GM23338 (cell line): ENCODE measurements at regions not wholly inside any gene's neighbourhood (a gene's known extent, or its start where the extent isn't known, plus 50 kb on each side); places are given as distances from the start of the nearest gene placed in this dataset.

Source experiments
- ATAC-seq: fragments of 200-7000 bp; cut with Tn5 transposase; 3 replicates; pipeline ENCODE4 v1.9.1; 2020
- DNase-seq: peaks from one replicate; pipeline ENCODE4 v3.0.0-alpha.2; 2015; ENCODE audit warnings: low spot score
- H2AFZ ChIP-seq: fragments of 200-600 bp; sonication (generic); 2 replicates; pipeline ENCODE4 v1.8.0; 2016; ENCODE audit warnings: antibody characterized with exemption, mild to moderate bottlenecking, moderate library complexity
- H3F3A ChIP-seq: fragments of 200-600 bp; sonication (generic); replicated peaks from 2 replicates; pipeline ENCODE4 v1.8.0; 2017; ENCODE audit warnings: antibody characterized with exemption, mixed run types, low read depth
- H3K27ac ChIP-seq: fragments of 200-600 bp; sonication (generic); 2 replicates; pipeline ENCODE4 v1.6.1; 2016; ENCODE audit warnings: low read depth
- H3K27me3 ChIP-seq: fragments of 200-600 bp; sonication (generic); 2 replicates; pipeline ENCODE4 v1.8.0; 2016; ENCODE audit warnings: mild to moderate bottlenecking, mixed run types, moderate library complexity; ENCODE audit not compliant: insufficient read depth
- H3K36me3 ChIP-seq: fragments of 200-600 bp; sonication (generic); 2 replicates; pipeline ENCODE4 v1.8.0; 2016; ENCODE audit warnings: mild to moderate bottlenecking; ENCODE audit not compliant: insufficient read depth
- H3K4me1 ChIP-seq: fragments of 200-600 bp; sonication (generic); 2 replicates; pipeline ENCODE4 v1.8.0; 2016; ENCODE audit warnings: mild to moderate bottlenecking, moderate library complexity; ENCODE audit not compliant: insufficient read depth
- H3K4me2 ChIP-seq: fragments of 200-600 bp; sonication (generic); 2 replicates; pipeline ENCODE4 v1.7.1; 2017; ENCODE audit warnings: mixed run types
- H3K4me3 ChIP-seq: fragments of 200-600 bp; sonication (generic); 2 replicates; pipeline ENCODE4 v1.6.1; 2016; ENCODE audit warnings: mixed run types
- H3K79me2 ChIP-seq: fragments of 200-600 bp; sonication (generic); replicated peaks from 2 replicates; pipeline ENCODE4 v1.8.0; 2017; ENCODE audit warnings: mild to moderate bottlenecking; ENCODE audit not compliant: insufficient read depth
- H3K9me2 ChIP-seq: fragments of 200-600 bp; sonication (generic); 2 replicates; pipeline ENCODE4 v1.8.0; 2017; ENCODE audit not compliant: insufficient read depth
- H4K20me1 ChIP-seq: fragments of 200-600 bp; sonication (generic); replicated peaks from 2 replicates; pipeline ENCODE4 v1.8.0; 2017; ENCODE audit warnings: mild to moderate bottlenecking; ENCODE audit not compliant: insufficient read depth
- H3K27ac Mint-ChIP-seq: 2 replicates; pipeline ENCODE4 v1.8.0; 2020; ENCODE audit warnings: inconsistent platforms, mild to moderate bottlenecking, moderate library complexity, mixed read lengths
- H3K27me3 Mint-ChIP-seq: 3 replicates; pipeline ENCODE4 v1.8.0; 2022; ENCODE audit warnings: low read depth, mild to moderate bottlenecking, moderate library complexity, mixed read lengths, inconsistent platforms; ENCODE audit not compliant: insufficient read depth, poor library complexity
- H3K36me3 Mint-ChIP-seq: 3 replicates; pipeline ENCODE4 v1.8.0; 2021; ENCODE audit warnings: low read depth, mild to moderate bottlenecking, inconsistent platforms, moderate library complexity, mixed read lengths
- H3K4me1 Mint-ChIP-seq: 3 replicates; pipeline ENCODE4 v1.8.0; 2020; ENCODE audit warnings: mild to moderate bottlenecking, inconsistent platforms, mixed read lengths
- H3K4me3 Mint-ChIP-seq: 3 replicates; pipeline ENCODE4 v1.8.0; 2021; ENCODE audit warnings: moderate library complexity, mild to moderate bottlenecking, inconsistent platforms, mixed read lengths
- H3K9me3 Mint-ChIP-seq: 3 replicates; pipeline ENCODE4 v1.8.0; 2020; ENCODE audit warnings: moderate library complexity, mild to moderate bottlenecking, inconsistent platforms, mixed read lengths
- CREB1 ChIP-seq: fragments of 250-450 bp; sonication (Bioruptor Pico); IDR thresholded peaks from 2 replicates; pipeline ENCODE4 v1.5.0; 2020; ENCODE audit warnings: low read depth, mild to moderate bottlenecking, moderate library complexity
- CTCF ChIP-seq, 2 experiments: fragments of 200-600 bp in 1 of 2; sonication (generic) in 1 of 2; conservative IDR thresholded peaks; 2 replicates each; pipeline versions ENCODE4 v1.5.1 to v1.6.1; 2016 to 2017; ENCODE audit warnings: antibody characterized with exemption in 2 of 2, low read depth in 2 of 2, mild to moderate bottlenecking in 2 of 2, moderate library complexity in 1 of 2
- EZH2 ChIP-seq: fragments of 200-600 bp; sonication (generic); IDR thresholded peaks from one replicate; pipeline ENCODE4 v1.8.0; 2017; ENCODE audit warnings: antibody characterized with exemption, mild to moderate bottlenecking, low read depth; ENCODE audit not compliant: unreplicated experiment
- EZH2phosphoT487 ChIP-seq: fragments of 200-600 bp; sonication (generic); IDR thresholded peaks from one replicate; pipeline ENCODE4 v1.8.1; 2018; ENCODE audit warnings: antibody characterized with exemption; ENCODE audit not compliant: unreplicated experiment
- JUNB ChIP-seq: IDR thresholded peaks from one replicate; pipeline ENCODE4 v1.6.1; 2016; ENCODE audit warnings: antibody characterized with exemption; ENCODE audit not compliant: unreplicated experiment
- POLR2AphosphoS5 ChIP-seq: IDR thresholded peaks from 2 replicates; pipeline ENCODE4 v1.6.1; 2016; ENCODE audit warnings: antibody characterized with exemption, low read depth
- REST ChIP-seq: IDR thresholded peaks from one replicate; pipeline ENCODE4 v1.6.1; 2018; ENCODE audit warnings: antibody characterized with exemption; ENCODE audit not compliant: unreplicated experiment
- STAT1 ChIP-seq: IDR thresholded peaks from one replicate; pipeline ENCODE4 v1.6.1; 2016; ENCODE audit warnings: antibody characterized with exemption; ENCODE audit not compliant: unreplicated experiment
- ZNF331 ChIP-seq: fragments of 250-450 bp; sonication (Bioruptor Pico); IDR thresholded peaks from 2 replicates; pipeline ENCODE4 v1.5.0; 2020; ENCODE audit warnings: low read depth, mild to moderate bottlenecking, moderate library complexity
- ZNF462 ChIP-seq: fragments of 250-450 bp; sonication (Bioruptor Pico); IDR thresholded peaks from 2 replicates; pipeline ENCODE4 v1.5.0; 2020; ENCODE audit warnings: mild to moderate bottlenecking, moderate library complexity
- TF ChIP-seq, protein P1 (sequence below): IDR thresholded peaks from 2 replicates; pipeline ENCODE4 v1.6.1; 2016; ENCODE audit warnings: antibody characterized with exemption

DNA sequence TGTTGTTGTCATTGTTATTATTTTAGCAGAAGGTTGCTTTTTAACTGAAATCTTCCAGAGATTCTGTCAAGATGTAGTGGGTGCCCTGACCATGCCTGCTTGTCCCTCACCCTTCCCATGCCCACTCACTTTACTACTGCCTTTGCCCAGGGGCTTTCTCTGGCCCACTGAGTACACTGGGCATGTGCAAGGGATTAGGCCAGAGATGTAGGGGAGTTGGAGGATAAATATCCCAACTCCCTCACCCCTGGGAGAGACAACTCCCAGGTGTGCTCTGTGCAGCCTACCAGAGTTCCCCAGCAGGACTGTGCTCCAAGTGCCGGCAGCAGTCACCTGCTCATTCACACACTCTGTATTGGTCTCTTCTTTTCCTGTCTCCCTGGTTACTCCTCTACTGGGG is 559.1 kb downstream of the MIAT start:
- no peak overlapping the region for H3K27ac ChIP-seq
- ATAC-seq = no peak
- no peaks in the 10 kb centered on the region for H3F3A ChIP-seq
- no peak overlapping the region for H3K4me3 Mint-ChIP-seq
- TF ChIP-seq ZNF462 (CRISPR knock-in tag) (no peak), CTCF (conservative IDR thresholded peaks at IDR 0.05; ENCODE audit: low read depth in 2 of 2) (no peak), JUNB (no peak), CREB1 (no peak), POLR2AphosphoS5 (no peak), REST (no peak), EZH2 (no peak), STAT1 (no peak), EZH2phosphoT487 (no peak), ZNF331 (CRISPR knock-in tag) (no peak)
- TF ChIP-seq, protein P1, sequence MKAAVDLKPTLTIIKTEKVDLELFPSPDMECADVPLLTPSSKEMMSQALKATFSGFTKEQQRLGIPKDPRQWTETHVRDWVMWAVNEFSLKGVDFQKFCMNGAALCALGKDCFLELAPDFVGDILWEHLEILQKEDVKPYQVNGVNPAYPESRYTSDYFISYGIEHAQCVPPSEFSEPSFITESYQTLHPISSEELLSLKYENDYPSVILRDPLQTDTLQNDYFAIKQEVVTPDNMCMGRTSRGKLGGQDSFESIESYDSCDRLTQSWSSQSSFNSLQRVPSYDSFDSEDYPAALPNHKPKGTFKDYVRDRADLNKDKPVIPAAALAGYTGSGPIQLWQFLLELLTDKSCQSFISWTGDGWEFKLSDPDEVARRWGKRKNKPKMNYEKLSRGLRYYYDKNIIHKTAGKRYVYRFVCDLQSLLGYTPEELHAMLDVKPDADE = no peak
- no peaks in the 10 kb centered on the region for H3K36me3 ChIP-seq
- no peaks in the 10 kb centered on the region for H3K9me3 Mint-ChIP-seq
- H3K27me3 Mint-ChIP-seq = peaks cover 6% of the 10 kb centered on the region
- no peaks in the 10 kb centered on the region for H3K79me2 ChIP-seq
- H4K20me1 ChIP-seq = no peaks in the 10 kb centered on the region
- H3K4me3 ChIP-seq = no peak overlapping the region
- no peak overlapping the region for H2AFZ ChIP-seq
- no peak overlapping the region for H3K27ac Mint-ChIP-seq
- no peaks in the 10 kb centered on the region for H3K36me3 Mint-ChIP-seq
- H3K4me1 Mint-ChIP-seq = peaks cover 6% of the 10 kb centered on the region; the same call in 1 of the 3 replicates
- no peaks in the 10 kb centered on the region for H3K27me3 ChIP-seq
- H3K4me1 ChIP-seq = no peaks in the 10 kb centered on the region
- DNase-seq = no peak
- H3K9me2 ChIP-seq = no peaks in the 10 kb centered on the region; the same call in 1 of the 2 replicates
- H3K4me2 ChIP-seq = no peak overlapping the region
